Hepatocyte (in vitro differentiated cells): ENCODE measurements at regions not wholly inside any gene's neighbourhood (a gene's known extent, or its start where the extent isn't known, plus 50 kb on each side); places are given as distances from the start of the nearest gene placed in this dataset.

Experiments used
- DNase-seq: peaks from one replicate; pipeline ENCODE4 v3.0.0-alpha.2; 2016; ENCODE audit warnings: low spot score
- H2AFZ ChIP-seq: fragments of 200-600 bp; sonication (generic); 2 replicates; pipeline ENCODE4 v1.6.0; 2016; ENCODE audit warnings: antibody characterized with exemption, mild to moderate bottlenecking
- H3K27ac ChIP-seq: fragments of 200-600 bp; sonication (generic); 2 replicates; pipeline ENCODE4 v1.5.1; 2016; ENCODE audit warnings: mild to moderate bottlenecking
- H3K27me3 ChIP-seq: fragments of 200-600 bp; sonication (generic); 2 replicates; pipeline ENCODE4 v1.6.1; 2016
- H3K36me3 ChIP-seq: fragments of 200-600 bp; sonication (generic); replicated peaks from 2 replicates; pipeline ENCODE4 v1.5.1; 2016; ENCODE audit warnings: low read depth; ENCODE audit not compliant: insufficient read depth
- H3K4me1 ChIP-seq: fragments of 200-600 bp; sonication (generic); 2 replicates; pipeline ENCODE4 v1.5.1; 2016; ENCODE audit warnings: mild to moderate bottlenecking, moderate library complexity; ENCODE audit not compliant: insufficient read depth
- H3K4me2 ChIP-seq: fragments of 200-600 bp; sonication (generic); 2 replicates; pipeline ENCODE4 v1.6.0; 2016
- H3K4me3 ChIP-seq: fragments of 200-600 bp; sonication (generic); 2 replicates; pipeline ENCODE4 v1.5.1; 2016; ENCODE audit warnings: mild to moderate bottlenecking
- H3K79me2 ChIP-seq: fragments of 200-600 bp; sonication (generic); 2 replicates; pipeline ENCODE4 v1.6.0; 2017; ENCODE audit warnings: mild to moderate bottlenecking
- H3K9me2 ChIP-seq: fragments of 200-600 bp; sonication (generic); replicated peaks from 2 replicates; pipeline ENCODE4 v1.6.0; 2017; ENCODE audit warnings: mild to moderate bottlenecking; ENCODE audit not compliant: insufficient read depth
- H3K9me3 ChIP-seq: fragments of 200-600 bp; sonication (generic); 2 replicates; pipeline ENCODE4 v1.5.1; 2016; ENCODE audit warnings: low read depth, mild to moderate bottlenecking
- H4K20me1 ChIP-seq: fragments of 200-600 bp; sonication (generic); 2 replicates; pipeline ENCODE4 v1.6.0; 2016; ENCODE audit warnings: mild to moderate bottlenecking; ENCODE audit not compliant: insufficient read depth, poor library complexity, severe bottlenecking
- EZH2 ChIP-seq: fragments of 200-600 bp; sonication (generic); IDR thresholded peaks from 2 replicates; pipeline ENCODE4 v1.6.1; 2016; ENCODE audit warnings: antibody characterized with exemption, mild to moderate bottlenecking, borderline replicate concordance
- EZH2phosphoT487 ChIP-seq: fragments of 200-600 bp; sonication (generic); IDR thresholded peaks from one replicate; pipeline ENCODE4 v1.6.1; 2018; ENCODE audit warnings: antibody characterized with exemption, mild to moderate bottlenecking, low read depth, moderate library complexity; ENCODE audit not compliant: unreplicated experiment, severe bottlenecking
- WGBS: methylation state at CpG from one replicate; pipeline ENCODE4 v1.1.6; 2016; ENCODE audit warnings: low lambda C conversion rate; ENCODE audit errors: missing lambda C conversion rate; 5-methylcytosine and 5-hydroxymethylcytosine counted together
- TF ChIP-seq, protein P1 (sequence below): fragments of 200-600 bp; sonication (generic); IDR thresholded peaks from 2 replicates; pipeline ENCODE4 v1.5.1; 2016; ENCODE audit warnings: antibody characterized with exemption, mild to moderate bottlenecking; ENCODE audit not compliant: poor library complexity

DNA sequence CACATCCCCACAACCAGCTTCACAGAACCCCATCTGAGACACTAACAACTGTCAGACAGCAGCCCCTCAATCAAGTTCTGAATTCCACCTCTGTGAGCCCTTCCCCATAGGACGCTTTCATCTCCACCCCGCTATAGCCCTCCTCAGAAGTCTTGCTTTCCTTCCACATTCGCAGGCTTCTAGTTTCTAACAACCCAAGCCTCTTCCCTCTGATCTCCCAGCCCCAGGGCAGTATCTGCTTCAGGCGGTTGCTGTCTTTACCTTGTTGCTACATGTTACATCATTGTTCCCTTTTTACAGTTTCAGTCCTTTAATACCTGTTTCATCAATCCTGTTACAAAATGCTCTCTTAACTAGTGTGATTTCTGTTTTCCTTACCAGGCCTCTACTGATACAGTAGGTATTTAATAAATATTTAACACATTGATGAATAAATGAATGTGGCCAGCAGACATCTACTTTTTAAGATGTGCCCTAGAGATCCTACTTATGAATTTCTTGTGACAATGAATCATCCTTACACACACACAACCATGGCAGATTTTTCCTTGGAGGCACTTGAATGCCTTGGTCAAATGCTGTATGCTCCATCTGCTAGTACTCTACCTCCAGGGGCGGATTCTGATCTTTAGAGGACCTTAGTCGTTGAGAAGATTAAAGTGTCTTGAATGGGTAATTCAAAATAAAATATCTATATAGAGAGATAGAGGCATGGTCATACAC lies 164.7 kb upstream of the SLIT2 start:
- H3K4me3 ChIP-seq = no peak overlapping the region
- H2AFZ ChIP-seq = no peak overlapping the region
- H3K27ac ChIP-seq = no peak overlapping the region
- no peaks in the 10 kb centered on the region for H3K79me2 ChIP-seq
- H4K20me1 ChIP-seq = no peaks in the 10 kb centered on the region
- TF ChIP-seq EZH2phosphoT487 = no peak
- TF ChIP-seq EZH2 = no peak
- TF ChIP-seq, protein P1, sequence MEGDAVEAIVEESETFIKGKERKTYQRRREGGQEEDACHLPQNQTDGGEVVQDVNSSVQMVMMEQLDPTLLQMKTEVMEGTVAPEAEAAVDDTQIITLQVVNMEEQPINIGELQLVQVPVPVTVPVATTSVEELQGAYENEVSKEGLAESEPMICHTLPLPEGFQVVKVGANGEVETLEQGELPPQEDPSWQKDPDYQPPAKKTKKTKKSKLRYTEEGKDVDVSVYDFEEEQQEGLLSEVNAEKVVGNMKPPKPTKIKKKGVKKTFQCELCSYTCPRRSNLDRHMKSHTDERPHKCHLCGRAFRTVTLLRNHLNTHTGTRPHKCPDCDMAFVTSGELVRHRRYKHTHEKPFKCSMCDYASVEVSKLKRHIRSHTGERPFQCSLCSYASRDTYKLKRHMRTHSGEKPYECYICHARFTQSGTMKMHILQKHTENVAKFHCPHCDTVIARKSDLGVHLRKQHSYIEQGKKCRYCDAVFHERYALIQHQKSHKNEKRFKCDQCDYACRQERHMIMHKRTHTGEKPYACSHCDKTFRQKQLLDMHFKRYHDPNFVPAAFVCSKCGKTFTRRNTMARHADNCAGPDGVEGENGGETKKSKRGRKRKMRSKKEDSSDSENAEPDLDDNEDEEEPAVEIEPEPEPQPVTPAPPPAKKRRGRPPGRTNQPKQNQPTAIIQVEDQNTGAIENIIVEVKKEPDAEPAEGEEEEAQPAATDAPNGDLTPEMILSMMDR = no peak
- H3K4me1 ChIP-seq = no peaks in the 10 kb centered on the region
- H3K27me3 ChIP-seq = no peaks in the 10 kb centered on the region
- no peaks in the 10 kb centered on the region for H3K9me3 ChIP-seq
- WGBS = 77% methylated on average over 6 of the region's 6 CpGs
- no peaks in the 10 kb centered on the region for H3K9me2 ChIP-seq
- no peaks in the 10 kb centered on the region for H3K36me3 ChIP-seq
- no peak overlapping the region for H3K4me2 ChIP-seq
- no peak for DNase-seq

DNA sequence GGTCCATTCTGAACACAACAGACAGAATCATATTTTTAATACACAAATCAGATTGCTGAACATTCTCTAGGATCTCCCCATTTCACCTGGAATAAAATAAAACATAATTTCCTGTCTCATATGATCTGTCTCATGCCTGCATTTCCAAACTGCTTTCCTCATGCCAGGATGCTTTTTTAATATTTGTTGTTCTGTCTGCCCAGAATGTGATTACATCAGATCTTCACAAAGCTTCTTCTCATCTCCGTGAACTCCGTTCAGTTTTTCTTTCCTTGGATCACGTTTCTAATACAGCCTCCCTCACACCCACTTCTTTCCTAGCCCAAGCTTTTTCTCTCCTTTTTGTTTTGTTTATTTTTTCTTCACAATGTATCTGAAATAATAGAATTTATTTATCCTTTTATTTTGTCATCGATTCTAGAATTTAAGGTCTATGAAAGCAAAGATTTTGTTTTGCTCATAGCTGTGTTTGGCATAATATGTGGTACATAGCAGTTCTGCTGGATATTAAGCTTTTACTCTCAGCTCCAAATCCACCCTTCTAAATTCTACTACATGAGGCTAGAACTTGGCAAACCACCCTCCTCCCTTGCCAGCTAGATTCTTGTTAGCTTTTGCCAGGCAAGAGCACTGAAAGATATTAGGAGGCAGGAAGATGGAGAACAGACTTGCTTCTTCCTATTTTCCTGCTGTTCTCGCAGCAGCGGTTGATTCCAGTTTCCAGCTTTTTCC lies 165.5 kb upstream of the SLIT2 start:
- no peak for DNase-seq
- TF ChIP-seq, protein P1 = no peak
- TF ChIP-seq EZH2phosphoT487 (no peak), EZH2 (no peak)
- 90% methylated on average over 6 of the region's 6 CpGs for WGBS
- no peaks in the 10 kb centered on the region for H3K4me1 ChIP-seq
- H3K36me3 ChIP-seq = no peaks in the 10 kb centered on the region
- no peaks in the 10 kb centered on the region for H4K20me1 ChIP-seq
- H3K4me3 ChIP-seq = no peak overlapping the region
- no peaks in the 10 kb centered on the region for H3K9me3 ChIP-seq
- H3K9me2 ChIP-seq = no peaks in the 10 kb centered on the region
- H3K27me3 ChIP-seq = no peaks in the 10 kb centered on the region
- H3K27ac ChIP-seq = no peak overlapping the region
- H3K4me2 ChIP-seq = no peak overlapping the region
- no peaks in the 10 kb centered on the region for H3K79me2 ChIP-seq
- H2AFZ ChIP-seq = no peak overlapping the region

DNA sequence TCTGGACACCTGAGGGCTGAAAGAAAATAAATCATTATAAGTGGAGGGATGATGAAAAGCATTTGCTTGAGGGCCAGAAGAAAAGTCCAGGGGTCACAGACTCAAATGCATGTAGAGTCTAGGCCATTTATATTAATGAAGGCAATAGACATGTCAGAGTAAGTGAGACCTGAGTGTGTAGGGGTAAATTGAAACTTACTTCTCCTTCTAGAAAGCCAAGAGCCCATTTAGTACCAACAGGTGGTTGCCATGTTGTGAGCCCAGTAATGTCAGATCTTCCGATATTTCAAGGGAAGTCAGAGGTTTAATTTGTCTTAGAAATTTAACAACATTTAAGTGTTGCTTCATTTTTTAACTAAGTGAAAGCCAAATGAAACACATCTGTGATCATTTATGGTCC lies 166.1 kb upstream of the SLIT2 start:
- Histone ChIP-seq H2AFZ (no peak overlapping the region), H3K79me2 (no peaks in the 10 kb centered on the region), H3K36me3 (no peaks in the 10 kb centered on the region), H3K27ac (no peak overlapping the region), H3K9me2 (no peaks in the 10 kb centered on the region), H3K9me3 (no peaks in the 10 kb centered on the region), H3K4me3 (no peak overlapping the region), H4K20me1 (no peaks in the 10 kb centered on the region), H3K4me1 (no peaks in the 10 kb centered on the region), H3K4me2 (no peak overlapping the region), H3K27me3 (no peaks in the 10 kb centered on the region)
- 92% methylated on average over 1 of the region's 1 CpG for WGBS
- TF ChIP-seq EZH2 (no peak), EZH2phosphoT487 (no peak)
- TF ChIP-seq, protein P1 = no peak
- DNase-seq = no peak
